HTR-8/SVneo (cell line): ENCODE measurements at regions not wholly inside any gene's neighbourhood (a gene's known extent, or its start where the extent isn't known, plus 50 kb on each side); places are given as distances from the start of the nearest gene placed in this dataset.

Experiments used
- DNase-seq: peaks from one replicate; pipeline ENCODE4 v3.0.0; 2011; ENCODE audit warnings: low spot score, mixed read lengths; ENCODE audit not compliant: insufficient read length
- FAIRE-seq: peaks from 2 replicates; lab custom pipeline; 2011; peaks lifted over from hg19 to GRCh38; lab: Jason Lieb, UNC

GRCh38 chr9:82518868-82519267, 530.3 kb downstream of the SPATA31D1 start:
- no peak for DNase-seq
- no peak for FAIRE-seq

DNA sequence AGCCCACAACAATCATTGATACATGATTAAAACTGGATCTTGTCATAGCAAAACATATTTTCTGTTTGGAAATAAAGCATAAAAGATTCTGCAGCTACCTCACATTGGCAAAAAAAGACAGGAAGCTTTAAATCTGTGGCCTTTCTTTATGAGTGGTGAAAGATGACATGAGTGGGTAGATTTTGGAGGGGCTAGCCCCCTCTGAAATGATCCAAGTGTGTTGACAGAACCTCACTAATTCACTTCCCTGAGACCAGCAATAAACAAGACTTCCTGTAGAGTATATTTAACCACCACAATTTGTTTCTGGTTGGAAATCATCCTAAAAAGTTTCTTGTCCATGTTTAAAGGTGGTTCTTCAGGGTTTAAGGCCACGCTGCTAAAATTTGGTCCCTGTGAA, 530.8 kb downstream of the SPATA31D1 start:
- no peak for DNase-seq
- FAIRE-seq, result no peak

DNA sequence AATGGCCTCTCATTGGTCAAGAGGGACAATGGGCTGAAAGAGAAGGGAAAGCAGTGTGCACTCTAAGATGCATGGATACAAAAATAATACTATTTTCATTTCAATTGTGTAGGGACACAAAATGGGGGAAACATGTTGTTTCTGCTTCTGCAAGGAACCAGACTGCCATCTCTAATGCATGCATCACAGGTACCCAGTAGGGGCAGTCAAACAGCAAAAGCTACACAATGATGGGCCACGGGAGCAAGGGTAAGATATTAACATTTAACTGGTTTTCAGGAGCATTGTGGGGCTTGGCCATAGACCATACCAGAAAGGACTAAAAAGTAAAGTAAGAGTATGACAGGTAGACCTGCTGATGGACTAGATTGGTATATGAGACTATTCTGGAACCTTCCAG, 535.8 kb downstream of the SPATA31D1 start:
- no peak for FAIRE-seq
- no peak for DNase-seq

GRCh38 chr9:82526577-82526976, 536.4 kb downstream of the RASEF start:
- FAIRE-seq, result no peak

GRCh38 chr9:82531795-82532194, 531.1 kb downstream of the RASEF start:
- FAIRE-seq, result no peak
- DNase-seq, result no peak

More at GRCh38 chr9:82526577-82526976, 536.4 kb downstream of the RASEF start:
- no peak for DNase-seq

- DNase-seq, result no peak
- no peak for FAIRE-seq
Observed at GRCh38 chr9:82532504-82533180, 530.3 kb downstream of the RASEF start.

- FAIRE-seq (no peak), DNase-seq (no peak)
Observed at GRCh38 chr9:82535432-82535998, 527.4 kb downstream of the RASEF start.

- no peak for DNase-seq
- FAIRE-seq, result no peak
Observed at GRCh38 chr9:82538634-82539033, 524.3 kb downstream of the RASEF start.

DNA sequence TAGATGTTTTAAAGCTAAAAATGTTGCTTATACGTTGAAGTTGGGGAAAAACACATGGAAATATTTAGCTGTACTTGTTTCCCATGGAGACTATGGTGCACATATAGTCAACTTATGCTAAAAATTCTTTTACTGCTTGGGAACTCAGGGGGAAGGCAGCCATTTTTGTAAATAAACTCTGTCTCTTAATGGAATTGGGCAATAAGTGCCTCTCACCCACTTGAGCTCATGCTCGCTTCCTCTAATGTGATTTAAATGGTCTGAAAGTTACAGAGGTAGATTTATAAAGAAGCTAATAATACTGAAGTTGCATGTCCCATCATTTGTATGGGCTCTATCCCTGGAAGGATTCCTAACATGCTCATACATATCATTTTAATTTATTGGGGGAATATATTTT, 523.8 kb downstream of the RASEF start:
- no peak for FAIRE-seq
- DNase-seq, result no peak

GRCh38 chr9:82539856-82540579, 522.9 kb downstream of the RASEF start:
- DNase-seq, result no peak
- no peak for FAIRE-seq

GRCh38 chr9:82543726-82544125, 519.2 kb downstream of the RASEF start:
- DNase-seq (no peak), FAIRE-seq (no peak)

- no peak for FAIRE-seq
- no peak for DNase-seq
Observed at GRCh38 chr9:82546136-82546535, 516.8 kb downstream of the RASEF start.

- FAIRE-seq (no peak), DNase-seq (no peak)
Observed at GRCh38 chr9:82547995-82548394, 514.9 kb downstream of the RASEF start.

- DNase-seq, result no peak
- FAIRE-seq, result no peak
Observed at GRCh38 chr9:82549174-82549821, 513.6 kb downstream of the RASEF start.

- DNase-seq (no peak), FAIRE-seq (no peak)
Observed at GRCh38 chr9:82552784-82553183, 510.2 kb downstream of the RASEF start.

DNA sequence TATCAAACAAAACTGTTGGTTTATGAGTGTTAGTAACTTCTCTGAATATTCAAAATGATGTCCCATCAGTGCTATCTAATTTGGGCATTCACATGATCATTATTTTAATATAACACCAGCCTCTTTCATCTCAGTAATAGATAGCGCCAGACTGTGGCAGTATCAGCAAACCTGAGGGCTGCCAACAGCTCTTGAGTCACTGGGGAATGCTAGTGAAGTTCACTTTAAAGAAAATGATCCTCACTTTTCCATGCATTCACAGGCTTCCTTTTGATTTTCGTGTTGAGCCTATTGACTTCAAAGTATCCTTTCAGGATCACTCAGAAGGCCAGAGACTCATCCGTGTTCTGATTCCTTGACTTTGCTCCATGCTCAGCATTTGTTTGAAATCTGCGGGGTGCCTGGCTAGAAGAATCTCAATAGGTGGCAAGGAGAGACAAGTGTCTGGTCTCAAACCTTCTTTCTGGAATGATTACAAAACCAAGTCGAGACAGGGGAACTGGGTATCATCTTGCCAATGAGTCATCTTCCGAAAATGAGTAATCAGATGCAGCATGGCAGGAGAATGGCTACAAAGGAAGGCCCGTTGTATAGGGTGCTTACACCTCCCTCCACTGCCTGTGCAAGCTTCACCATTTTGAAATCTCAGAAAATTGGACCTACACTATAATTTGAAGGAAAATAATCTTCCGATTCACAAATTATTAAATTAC, 509.1 kb downstream of the RASEF start:
- DNase-seq, result no peak
- no peak for FAIRE-seq

DNA sequence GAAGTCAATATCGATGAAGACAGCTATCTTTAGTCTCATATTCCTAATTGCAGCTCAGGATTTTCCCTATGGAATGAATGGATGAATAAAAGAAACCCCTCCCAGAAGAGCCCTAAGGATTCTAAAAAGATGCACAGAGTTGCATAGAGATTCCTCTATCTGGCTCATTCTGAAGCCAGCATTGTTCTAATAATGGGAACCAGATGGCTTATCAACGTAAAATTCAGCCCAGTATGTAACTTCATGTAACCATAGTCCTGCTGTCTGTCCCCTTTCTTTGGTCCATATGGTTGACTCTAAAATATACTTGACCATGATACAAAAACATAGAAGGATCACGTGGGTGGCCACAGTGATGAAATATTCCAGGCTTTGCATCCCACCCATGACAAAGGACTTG, 508.6 kb downstream of the RASEF start:
- DNase-seq, result no peak
- FAIRE-seq, result no peak

DNA sequence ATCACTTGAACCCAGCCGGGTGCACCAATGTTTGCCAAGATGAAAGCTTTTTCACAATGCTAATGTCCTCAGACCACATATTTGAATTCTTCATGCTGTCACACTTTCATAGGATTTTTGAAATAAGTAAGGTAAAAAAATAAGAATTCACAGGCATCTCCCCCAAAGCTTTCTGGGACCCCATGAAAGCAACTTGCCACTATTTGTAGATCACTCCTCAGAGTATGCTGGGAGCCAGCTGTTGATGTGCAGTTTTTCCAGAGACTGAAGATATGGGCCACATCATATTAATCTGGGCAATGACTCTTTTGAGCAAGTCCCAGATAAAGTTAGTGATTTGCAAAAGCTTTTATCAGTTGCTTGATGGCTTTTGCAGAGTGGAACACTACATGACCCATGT, 507.9 kb downstream of the RASEF start:
- FAIRE-seq, result no peak
- no peak for DNase-seq

DNA sequence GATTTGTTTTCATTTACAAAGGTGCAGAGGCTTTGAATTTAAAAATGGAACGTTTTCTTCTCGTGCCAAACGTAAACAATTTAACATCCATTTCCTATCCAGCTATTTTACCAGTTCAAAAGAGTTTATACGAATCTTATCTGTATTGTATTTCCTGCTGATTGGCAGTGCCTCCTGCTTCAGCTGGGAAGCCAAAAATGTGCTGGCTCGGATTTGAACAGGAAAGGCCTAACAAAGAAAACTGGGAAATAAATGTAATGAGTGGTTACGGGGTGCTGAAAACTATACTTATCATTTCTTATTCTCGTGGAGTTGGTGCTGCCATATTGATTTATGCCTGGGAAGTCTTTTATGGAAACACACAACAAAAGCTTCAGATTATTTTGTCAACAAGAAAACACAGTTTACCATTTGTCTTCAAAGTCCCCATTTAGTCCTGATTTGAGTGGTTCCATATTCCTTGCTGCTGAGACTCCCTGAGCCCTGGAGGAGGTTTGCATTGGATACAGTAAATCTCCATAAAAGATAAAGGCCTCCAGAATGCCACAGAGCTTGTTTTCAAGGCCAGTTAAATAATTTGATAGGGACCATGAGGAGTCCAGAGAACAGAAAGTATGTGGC, 507.4 kb downstream of the RASEF start:
- FAIRE-seq (no peak), DNase-seq (no peak)

- DNase-seq, result no peak
Observed at GRCh38 chr9:82558346-82558745, 504.6 kb downstream of the RASEF start.

More at GRCh38 chr9:82558346-82558745, 504.6 kb downstream of the RASEF start:
- no peak for FAIRE-seq
